Common myeloid progenitor, CD34-positive (primary cell): ENCODE measurements at regions not wholly inside any gene's neighbourhood (a gene's known extent, or its start where the extent isn't known, plus 50 kb on each side); places are given as distances from the start of the nearest gene placed in this dataset.

Source experiments
- CTCF ChIA-PET: fragments of 350-600 bp; sonication (Branson Sonifier 250); formaldehyde crosslinking; loops from one replicate; lab custom pipeline; 2021; ENCODE audit warnings: antibody characterized with exemption; lab: Charles Lee
- POLR2A ChIA-PET: fragments of 350-600 bp; sonication (Branson Sonifier 250); formaldehyde crosslinking; loops from one replicate; lab custom pipeline; 2021; ENCODE audit warnings: antibody characterized with exemption; lab: Charles Lee
- DNase-seq, 3 donors: peaks; one replicate each; pipeline versions ENCODE4 v3.0.0 to v3.0.0-alpha.2; 2013
- H3K27ac ChIP-seq, 2 experiments: 1 replicate in 1 of 2; 2 replicates in 1 of 2; pipeline ENCODE4 v1.7.0; 2013; ENCODE audit warnings: inconsistent platforms in 2 of 2, low read length in 2 of 2, mild to moderate bottlenecking in 2 of 2, low read depth in 1 of 2, moderate library complexity in 1 of 2; ENCODE audit not compliant: severe bottlenecking in 2 of 2, insufficient read depth in 1 of 2, poor library complexity in 1 of 2
- H3K27me3 ChIP-seq, 5 experiments: replicated peaks in 2 of 5; 1 replicate in 3 of 5; 2 replicates in 2 of 5; pipeline versions ENCODE4 v1.6.1 to v1.7.0; 2013; ENCODE audit warnings: low read length in 4 of 5, mild to moderate bottlenecking in 2 of 5, moderate library complexity in 2 of 5, inconsistent platforms in 1 of 5; ENCODE audit not compliant: insufficient read depth in 5 of 5, control insufficient read depth in 4 of 5
- H3K36me3 ChIP-seq, 4 experiments: 1 replicate in 2 of 4; 2 replicates in 2 of 4; pipeline versions ENCODE4 v1.6.1 to v1.7.0; 2013; ENCODE audit warnings: low read length in 3 of 4, control low read depth in 1 of 4, mild to moderate bottlenecking in 1 of 4; ENCODE audit not compliant: control insufficient read depth in 4 of 4, insufficient read depth in 4 of 4
- H3K4me1 ChIP-seq, 4 experiments: 1 replicate in 3 of 4; 2 replicates in 1 of 4; pipeline versions ENCODE4 v1.6.1 to v1.7.1; 2013; ENCODE audit warnings: low read length in 3 of 4, mild to moderate bottlenecking in 3 of 4, control low read depth in 1 of 4, inconsistent platforms in 1 of 4, moderate library complexity in 1 of 4; ENCODE audit not compliant: control insufficient read depth in 4 of 4, insufficient read depth in 4 of 4; ENCODE audit errors: control extremely low read depth in 1 of 4
- H3K4me3 ChIP-seq, 7 experiments: 1 replicate in 4 of 7; 2 replicates in 3 of 7; pipeline versions ENCODE4 v1.5.1 to v1.7.0; 2013; ENCODE audit warnings: mild to moderate bottlenecking in 7 of 7, low read length in 6 of 7, moderate library complexity in 6 of 7, inconsistent platforms in 2 of 7, low read depth in 2 of 7, control low read depth in 1 of 7; ENCODE audit not compliant: insufficient read depth in 4 of 7, control insufficient read depth in 1 of 7; ENCODE audit errors: extremely low read depth in 1 of 7
- H3K9me3 ChIP-seq, 5 experiments: 1 replicate in 4 of 5; 2 replicates in 1 of 5; pipeline versions ENCODE4 v1.6.1 to v1.7.1; 2013; ENCODE audit warnings: low read length in 4 of 5, mild to moderate bottlenecking in 2 of 5, inconsistent platforms in 1 of 5, low read depth in 1 of 5, moderate library complexity in 1 of 5; ENCODE audit not compliant: control insufficient read depth in 4 of 5, insufficient read depth in 2 of 5; ENCODE audit errors: control extremely low read depth in 1 of 5
- WGBS: methylation state at CpG from one replicate; pipeline ENCODE4 v1.1.5; 2013; ENCODE audit not compliant: insufficient coverage; 5-methylcytosine and 5-hydroxymethylcytosine counted together

- Histone ChIP-seq H3K4me3 (no peak overlapping the region), H3K27me3 (peaks cover 2 to 59% (median 7%) of the 10 kb centered on the region in 5 experiments), H3K36me3 (no peaks in the 10 kb centered on the region), H3K4me1 (peaks cover 0 to 4% (median 0%) of the 10 kb centered on the region in 4 experiments), H3K27ac (no peak overlapping the region), H3K9me3 (no peaks in the 10 kb centered on the region)
- ChIA-PET CTCF (no interaction called here), POLR2A (no interaction called here)
- DNase-seq: no peak
- 91% methylated on average over 7 of the region's 8 CpGs for WGBS
These were observed 105.8 kb upstream of the WNT4 start for GRCh38 chr1:22248746-22249145.

GRCh38 chr1:22249928-22250680, 107.2 kb upstream of the WNT4 start:
- peaks cover 2 to 65% (median 7%) of the 10 kb centered on the region in 5 experiments for H3K27me3 ChIP-seq
- H3K4me3 ChIP-seq: no peak overlapping the region
- WGBS: 90% methylated on average over 10 of the region's 11 CpGs
- POLR2A ChIA-PET: no interaction called here
- peaks cover 0 to 4% (median 0%) of the 10 kb centered on the region in 4 experiments for H3K4me1 ChIP-seq
- no peaks in the 10 kb centered on the region for H3K9me3 ChIP-seq
- H3K36me3 ChIP-seq: no peaks in the 10 kb centered on the region
- CTCF ChIA-PET: interaction anchor here (1.0 kb wide), 1 partner anchor 24 kb away, joined by 3 read pairs; no protein-coding TSS in a partner anchor
- H3K27ac ChIP-seq: no peak overlapping the region
- DNase-seq: no peak

GRCh38 chr1:22250724-22251123, 107.8 kb upstream of the WNT4 start:
- 89% methylated on average over 6 of the region's 11 CpGs for WGBS
- CTCF ChIA-PET: no interaction called here
- no peaks in the 10 kb centered on the region for H3K36me3 ChIP-seq
- DNase-seq: no peak
- no peak overlapping the region for H3K4me3 ChIP-seq
- H3K27me3 ChIP-seq: peaks cover 2 to 65% (median 7%) of the 10 kb centered on the region in 5 experiments
- H3K9me3 ChIP-seq: no peaks in the 10 kb centered on the region
- peaks cover 0 to 4% (median 0%) of the 10 kb centered on the region in 4 experiments for H3K4me1 ChIP-seq
- no peak overlapping the region for H3K27ac ChIP-seq
- POLR2A ChIA-PET: no interaction called here

GRCh38 chr1:22252251-22252650, 109.4 kb upstream of the WNT4 start:
- no peaks in the 10 kb centered on the region for H3K36me3 ChIP-seq
- H3K27me3 ChIP-seq: peaks cover 2 to 53% (median 7%) of the 10 kb centered on the region in 5 experiments
- H3K27ac ChIP-seq: no peak overlapping the region
- 10% methylated on average over 7 of the region's 17 CpGs for WGBS
- H3K9me3 ChIP-seq: no peaks in the 10 kb centered on the region
- DNase-seq: no peak
- H3K4me1 ChIP-seq: peaks cover 0 to 4% (median 0%) of the 10 kb centered on the region in 4 experiments
- H3K4me3 ChIP-seq: no peak overlapping the region
- POLR2A ChIA-PET: no interaction called here
- CTCF ChIA-PET: no interaction called here

GRCh38 chr1:22253012-22253790, 110.3 kb upstream of the WNT4 start:
- H3K27me3 ChIP-seq: peaks cover 2 to 44% (median 7%) of the 10 kb centered on the region in 5 experiments
- no peak overlapping the region for H3K4me3 ChIP-seq
- CTCF ChIA-PET: no interaction called here
- POLR2A ChIA-PET: no interaction called here
- no peak for DNase-seq
- H3K4me1 ChIP-seq: peaks cover 0 to 4% (median 0%) of the 10 kb centered on the region in 4 experiments
- no peaks in the 10 kb centered on the region for H3K9me3 ChIP-seq
- no peak overlapping the region for H3K27ac ChIP-seq
- no peaks in the 10 kb centered on the region for H3K36me3 ChIP-seq
- 84% methylated on average over 11 of the region's 16 CpGs for WGBS

- no peak for DNase-seq
- Histone ChIP-seq H3K4me3 (no peak overlapping the region), H3K27ac (no peak overlapping the region), H3K36me3 (no peaks in the 10 kb centered on the region), H3K4me1 (peaks cover 0 to 4% (median 0%) of the 10 kb centered on the region in 4 experiments), H3K27me3 (peaks cover 2 to 48% (median 3%) of the 10 kb centered on the region in 5 experiments), H3K9me3 (no peaks in the 10 kb centered on the region)
- 88% methylated on average over 5 of the region's 7 CpGs for WGBS
- ChIA-PET CTCF (no interaction called here), POLR2A (no interaction called here)
These were observed 111.9 kb upstream of the WNT4 start for GRCh38 chr1:22254756-22255155.
